HS-5 (cell line): ENCODE measurements at regions not wholly inside any gene's neighbourhood (a gene's known extent, or its start where the extent isn't known, plus 50 kb on each side); places are given as distances from the start of the nearest gene placed in this dataset.

ENCODE experiments used
- DNase-seq: peaks from one replicate; pipeline ENCODE4 v3.0.0-alpha.2; 2012; ENCODE audit warnings: low read depth

GRCh38 chrX:78476701-78477100 is 149.3 kb upstream of the CYSLTR1 start:
- DNase-seq, result no peak

- no peak for DNase-seq
Measured at GRCh38 chrX:78456909-78457308, 129.5 kb upstream of the CYSLTR1 start.

- peak; percentile 15 for DNase-seq
Measured at GRCh38 chrX:78455901-78456300, 128.5 kb upstream of the CYSLTR1 start.

GRCh38 chrX:78452356-78452755 is 124.9 kb upstream of the CYSLTR1 start:
- DNase-seq, result no peak

- DNase-seq, result no peak
Measured at GRCh38 chrX:78437621-78438020, 110.2 kb upstream of the CYSLTR1 start.

GRCh38 chrX:78429172-78429571 is 101.8 kb upstream of the CYSLTR1 start:
- DNase-seq, result no peak

GRCh38 chrX:78388663-78389062 is 61.3 kb upstream of the CYSLTR1 start:
- DNase-seq, result no peak

GRCh38 chrX:78387364-78387763 is 60.0 kb upstream of the CYSLTR1 start:
- DNase-seq, result no peak

- no peak for DNase-seq
Measured at GRCh38 chrX:78384486-78384885, 57.1 kb upstream of the CYSLTR1 start.

- no peak for DNase-seq
Measured at GRCh38 chrX:78383594-78383993, 56.2 kb upstream of the CYSLTR1 start.

GRCh38 chrX:78378476-78379115 is 51.2 kb upstream of the CYSLTR1 start:
- no peak for DNase-seq
